Stimulated activated CD4-positive, alpha-beta T cell treated with anti-CD3 and anti-CD28 coated beads, Interleukin-1b, Interleukin-23, amount 100 ng/mL, for 24 hours (primary cell): ENCODE measurements at regions not wholly inside any gene's neighbourhood (a gene's known extent, or its start where the extent isn't known, plus 50 kb on each side); places are given as distances from the start of the nearest gene placed in this dataset.

Experiments
- DNase-seq, 4 experiments: peaks; one replicate each; pipeline ENCODE4 v3.0.0-alpha.2; 2020; ENCODE audit warnings: low read depth in 4 of 4, low spot score in 1 of 4

GRCh38 chr16:79767421-79768275, 167.1 kb upstream of the MAF start:
- no peak for DNase-seq

DNA sequence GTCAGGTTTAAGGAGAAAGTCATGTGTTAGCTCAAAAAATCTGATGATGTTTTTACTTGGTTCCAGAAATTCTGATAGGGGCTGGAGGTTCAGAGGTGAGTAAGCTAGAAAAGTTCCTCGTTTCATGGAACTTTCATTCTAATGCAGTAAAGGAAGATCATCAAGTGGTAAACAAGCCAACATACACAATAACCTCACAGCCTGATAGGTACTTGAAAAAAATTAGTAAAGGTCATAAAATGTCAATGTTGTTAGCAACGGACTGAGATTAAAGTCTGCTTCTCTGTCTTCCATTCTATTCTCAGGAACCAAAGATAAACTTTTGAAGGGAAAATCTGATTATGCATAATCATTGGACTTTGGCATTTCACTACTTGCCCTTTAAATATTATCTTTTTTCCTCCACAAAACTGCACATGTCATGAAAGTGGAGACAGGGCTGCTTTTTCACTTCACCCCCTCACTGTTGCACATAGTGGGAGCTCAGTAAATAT, 165.4 kb upstream of the MAF start:
- no peak for DNase-seq

GRCh38 chr16:79765431-79765830, 164.9 kb upstream of the MAF start:
- no peak for DNase-seq

- DNase-seq: no peak
Measured at GRCh38 chr16:79764415-79765110, 164.0 kb upstream of the MAF start.

DNA sequence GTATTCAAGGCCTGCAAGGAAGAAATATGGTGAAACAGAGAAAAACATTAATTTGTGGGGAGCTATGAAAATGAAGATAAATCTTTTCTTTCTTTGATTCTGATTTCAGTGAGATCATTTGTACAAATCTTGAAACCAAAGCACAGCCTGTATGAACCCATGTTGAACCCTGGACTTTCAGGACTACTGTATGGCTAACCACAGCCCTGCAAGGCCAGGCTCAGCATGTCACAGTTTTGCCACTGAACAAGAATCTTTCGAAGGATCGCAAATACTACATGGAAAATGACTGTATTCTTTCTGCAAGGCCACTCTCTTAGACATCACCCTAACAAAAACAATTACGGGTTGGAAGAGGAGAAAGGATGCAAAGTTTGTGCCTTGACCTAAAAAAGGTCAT, 161.7 kb upstream of the MAF start:
- no peak for DNase-seq

DNA sequence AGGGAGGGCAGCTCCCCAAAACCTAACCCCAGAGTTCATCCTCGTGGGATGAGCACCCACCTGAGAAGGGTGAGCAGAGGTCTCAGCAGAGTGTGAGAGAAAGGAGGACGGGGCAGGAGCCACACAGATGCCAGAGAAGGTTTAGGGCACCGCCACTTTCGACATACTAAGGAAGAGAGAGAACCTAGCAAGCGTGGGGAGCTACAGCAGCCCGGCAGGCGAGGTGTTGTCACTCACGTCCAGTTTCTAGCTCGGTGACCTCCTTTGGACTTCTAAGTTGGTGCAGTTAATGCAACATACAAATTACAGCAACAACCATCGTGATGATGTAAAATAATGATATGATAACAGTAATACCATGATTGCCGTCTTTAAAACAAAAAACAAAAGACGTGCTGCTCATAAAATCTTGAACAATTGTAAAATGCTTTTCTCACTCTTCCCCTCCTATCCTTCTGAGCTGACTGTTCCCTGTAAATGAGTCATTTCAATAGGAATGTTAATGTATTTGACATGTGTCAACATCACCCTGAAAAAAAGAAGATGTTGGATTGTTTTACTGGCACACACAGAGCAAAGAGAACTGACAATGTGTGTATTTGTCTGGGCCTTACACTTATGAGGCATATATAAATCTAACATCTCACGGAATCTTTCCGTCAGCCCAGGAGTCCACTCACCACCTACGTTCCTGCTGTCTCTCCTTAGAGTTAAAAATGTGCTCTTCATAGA, 158.2 kb upstream of the MAF start:
- no peak for DNase-seq

DNA sequence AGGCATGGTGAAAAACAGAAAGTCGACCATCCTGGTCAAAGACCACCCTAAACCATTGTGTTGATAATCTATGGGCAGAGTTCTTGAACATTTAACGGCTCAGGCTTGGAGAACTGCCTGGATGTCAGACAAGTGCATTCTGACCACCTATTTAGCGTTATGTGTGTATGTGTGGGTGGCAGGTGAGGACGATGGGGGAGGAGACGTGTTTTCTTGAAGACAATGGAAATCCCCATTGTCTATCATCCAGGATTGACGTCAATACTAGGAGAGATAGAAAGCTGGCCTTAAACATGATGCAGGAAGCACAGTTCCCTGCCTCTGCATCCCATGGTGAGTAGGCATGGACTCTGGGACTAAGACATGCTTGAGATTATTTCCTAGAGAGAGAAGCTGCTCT, 157.4 kb upstream of the MAF start:
- DNase-seq: no peak

GRCh38 chr16:79757163-79757562, 156.6 kb upstream of the MAF start:
- no peak for DNase-seq

DNA sequence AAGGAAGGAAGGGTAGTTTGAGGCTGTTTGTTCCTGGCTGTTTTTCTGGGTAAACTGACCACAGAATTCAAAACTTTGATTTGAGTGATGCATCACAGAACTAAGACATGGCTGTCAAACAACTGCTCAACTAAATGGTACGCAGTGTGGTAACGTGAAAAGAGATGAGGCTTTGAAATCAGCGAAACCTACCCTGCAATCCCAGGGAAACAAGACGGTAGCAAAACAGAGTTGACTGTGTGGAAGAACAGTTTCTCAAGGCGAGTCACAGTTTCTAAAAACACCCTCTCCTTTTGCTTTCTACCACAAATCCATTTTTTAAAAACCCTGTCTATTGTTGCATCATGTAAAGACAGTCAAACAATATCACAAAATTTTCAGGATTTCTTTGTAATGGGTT, 156.0 kb upstream of the MAF start:
- no peak for DNase-seq

GRCh38 chr16:79754501-79754900, 154.0 kb upstream of the MAF start:
- DNase-seq: no peak

DNA sequence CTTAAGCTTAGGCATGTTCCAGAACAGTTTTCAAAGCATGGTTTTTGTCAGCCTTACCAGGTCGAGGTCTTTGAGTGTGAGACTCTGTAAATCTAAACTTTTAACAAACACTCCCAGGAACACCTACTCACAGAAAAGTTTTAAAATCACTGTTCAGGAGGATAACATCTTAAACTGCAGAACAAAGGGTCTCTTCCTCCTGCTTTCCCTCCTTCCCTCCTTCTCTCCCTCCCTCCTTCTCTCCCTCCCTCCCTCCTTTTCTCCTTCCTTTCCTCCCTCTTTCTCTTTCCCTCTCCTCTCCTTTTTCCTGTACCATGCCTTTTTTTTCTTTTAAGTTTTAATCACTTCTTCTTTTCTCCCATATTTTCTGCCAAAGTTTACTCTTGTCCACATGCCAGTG, 153.5 kb upstream of the MAF start:
- DNase-seq: no peak

- DNase-seq: no peak
Measured at GRCh38 chr16:79753286-79753685, 152.7 kb upstream of the MAF start.

- DNase-seq: no peak
Measured at GRCh38 chr16:79752396-79752795, 151.9 kb upstream of the MAF start.

DNA sequence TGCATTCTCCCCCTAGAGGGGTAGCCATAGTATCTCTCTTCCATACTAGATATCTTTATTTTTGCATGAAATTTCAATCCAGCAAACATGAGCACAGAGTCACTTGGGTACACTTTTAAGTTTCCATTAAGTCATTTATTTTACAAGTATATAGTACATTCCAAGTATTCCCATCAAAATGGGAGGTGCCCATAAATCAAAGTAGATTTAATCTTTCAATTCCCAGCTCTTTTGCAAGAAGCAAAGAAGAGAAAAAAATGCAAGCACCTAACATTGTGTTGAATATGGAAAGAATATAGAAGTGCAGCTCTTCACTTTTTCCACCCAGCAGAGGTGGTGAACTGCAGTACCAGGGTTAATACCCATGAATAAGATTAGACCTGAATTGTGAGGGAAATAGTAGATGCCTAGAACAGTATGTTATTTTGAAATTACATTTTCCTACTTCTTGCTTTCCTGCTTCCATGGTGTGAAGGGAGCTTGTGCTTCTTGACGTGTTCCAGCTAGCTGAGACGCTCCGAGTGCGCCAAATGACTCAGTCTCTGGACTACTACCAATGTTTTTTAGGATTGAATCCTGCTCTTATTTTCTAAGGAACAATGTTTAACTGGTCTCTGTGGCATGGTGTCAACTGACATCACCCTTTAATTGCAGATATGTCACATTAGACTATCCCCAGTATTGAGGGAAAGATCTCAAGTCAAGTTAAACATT, 151.1 kb upstream of the MAF start:
- no peak for DNase-seq

DNA sequence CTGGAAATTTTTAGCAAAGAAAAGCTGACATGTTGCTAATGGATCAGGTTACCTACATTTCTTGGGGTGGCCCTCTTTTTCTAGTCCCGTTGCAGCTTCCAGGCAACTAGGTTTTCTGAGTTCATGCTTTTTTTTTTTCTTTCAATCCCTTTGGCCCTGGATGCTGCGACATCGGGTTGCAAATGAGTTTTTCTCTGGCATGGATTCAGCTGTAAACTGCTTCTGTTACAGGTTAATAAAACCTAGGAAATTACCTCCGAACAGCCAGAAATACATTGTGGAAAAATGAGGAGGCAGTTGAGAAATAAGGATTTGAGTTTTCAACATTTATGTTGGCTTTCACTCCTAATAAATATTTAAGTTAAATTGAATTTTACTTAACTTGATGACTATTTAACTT, 149.8 kb upstream of the MAF start:
- no peak for DNase-seq

- DNase-seq: no peak
Measured at GRCh38 chr16:79748629-79749028, 148.1 kb upstream of the MAF start.

DNA sequence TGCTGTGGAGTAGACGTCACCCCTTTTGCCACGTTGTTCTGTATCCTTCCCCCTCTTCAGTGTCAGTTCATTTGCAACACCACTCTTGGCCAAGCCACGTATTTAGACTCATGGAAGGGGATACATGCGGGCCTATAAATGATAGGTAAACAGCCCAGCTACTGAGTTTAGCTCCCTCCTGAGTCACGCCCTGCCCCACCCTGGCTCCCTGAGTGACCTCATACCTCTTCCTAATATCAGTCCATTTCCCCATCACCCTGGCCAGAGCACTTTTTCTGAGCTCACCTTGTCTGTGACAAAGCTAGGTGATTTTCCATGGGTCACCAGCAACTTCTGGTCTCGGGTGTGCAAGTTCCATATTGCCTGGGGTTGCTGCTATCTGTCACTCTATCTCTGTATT, 147.2 kb upstream of the MAF start:
- DNase-seq: no peak

- no peak for DNase-seq
Measured at GRCh38 chr16:79740252-79740651, 139.7 kb upstream of the MAF start.

GRCh38 chr16:79735271-79735670, 134.7 kb upstream of the MAF start:
- no peak for DNase-seq

GRCh38 chr16:79734721-79735120, 134.2 kb upstream of the MAF start:
- no peak for DNase-seq

DNA sequence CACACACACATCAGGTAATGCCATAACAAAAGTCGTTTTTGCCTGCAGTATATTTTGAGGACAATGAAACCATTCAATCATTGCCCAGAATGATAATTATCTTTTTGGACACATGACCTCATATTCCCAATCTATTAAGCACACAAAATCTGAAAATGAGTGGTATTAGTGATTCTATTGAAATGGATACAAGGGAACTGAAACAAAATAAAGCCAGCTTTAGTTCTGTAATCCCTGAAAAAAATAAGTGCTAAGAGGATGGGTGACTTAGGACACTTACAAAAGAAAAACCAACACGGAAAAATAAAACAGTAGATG, 128.3 kb upstream of the MAF start:
- no peak for DNase-seq
